ENCODE measurements at regions not wholly inside any gene's neighbourhood (a gene's known extent, or its start where the extent isn't known, plus 50 kb on each side); places are given as distances from the start of the nearest gene placed in this dataset.

DNA sequence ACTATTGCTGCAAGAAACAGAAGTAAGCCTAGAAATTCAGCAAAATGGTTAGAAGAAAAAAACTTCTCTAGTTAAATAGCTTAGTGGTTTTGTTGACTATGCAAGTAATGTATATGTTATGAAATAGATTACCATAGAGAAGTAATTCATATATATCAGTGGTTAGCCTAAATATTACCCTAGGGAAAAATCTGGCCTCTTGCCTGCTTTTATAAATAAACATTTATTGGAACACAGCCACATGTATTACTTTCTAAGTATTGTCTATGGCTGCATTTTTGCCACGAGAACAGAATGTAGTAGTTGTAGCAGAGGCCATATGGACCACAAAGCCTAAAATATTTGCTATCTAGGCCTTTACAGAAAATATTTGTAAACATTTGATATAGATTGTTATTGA, 1471.7 kb upstream of the PRR20A start:
- no TSS peak for BruUV-seq (replicated peaks)
- no peak for ATAC-seq
- TF ChIP-seq EZH2 (IDR thresholded peaks at IDR 0.05; ENCODE audit: low read length, unreplicated experiment) (no peak), CTCF (conservative IDR thresholded peaks at IDR 0.05; ENCODE audit: low read depth, low read length) (no peak), EZH2phosphoT487 (IDR thresholded peaks at IDR 0.05; ENCODE audit: borderline replicate concordance, low read length) (no peak)
- no peaks in the 10 kb centered on the region for H3K36me3 ChIP-seq (ENCODE audit: low read depth, low read length)
- no peaks in the 10 kb centered on the region for H3K4me1 ChIP-seq (ENCODE audit: insufficient read depth, low read length)
- intact Hi-C loops (cut with micrococcal nuclease), result no loop called here
- no peaks in the 10 kb centered on the region for H3K79me2 ChIP-seq (ENCODE audit: low read length)
- H3K9me3 ChIP-seq (ENCODE audit: low read length), result no peaks in the 10 kb centered on the region
- H3K27ac ChIP-seq (ENCODE audit: low read length), result no peak overlapping the region
- no peaks in the 10 kb centered on the region for H3K27me3 ChIP-seq (ENCODE audit: low read length)
- H3F3A ChIP-seq (ENCODE audit: low read length, unreplicated experiment), result no peaks in the 10 kb centered on the region
- no peaks in the 10 kb centered on the region for H3K9me2 ChIP-seq (replicated peaks; ENCODE audit: low read length)
- H4K20me1 ChIP-seq (ENCODE audit: low read length), result no peaks in the 10 kb centered on the region
- H2AFZ ChIP-seq (ENCODE audit: low read length), result no peak overlapping the region
- ChIA-PET CTCF (no interaction called here), POLR2A (ENCODE audit: unreplicated experiment) (no interaction called here)
- H3K9ac ChIP-seq (ENCODE audit: low read length), result no peak overlapping the region
- H3K4me3 ChIP-seq (ENCODE audit: low read length), result no peak overlapping the region
- DNase-seq, result no peak
- no peak overlapping the region for H3K4me2 ChIP-seq (ENCODE audit: low read length)

- H3K9me2 ChIP-seq (replicated peaks; ENCODE audit: low read length), result no peaks in the 10 kb centered on the region
- H3K27ac ChIP-seq (ENCODE audit: low read length), result no peak overlapping the region
- H3K4me3 ChIP-seq (ENCODE audit: low read length), result no peak overlapping the region
- no peak overlapping the region for H2AFZ ChIP-seq (ENCODE audit: low read length)
- TF ChIP-seq CTCF (conservative IDR thresholded peaks at IDR 0.05; ENCODE audit: low read depth, low read length) (no peak), EZH2phosphoT487 (IDR thresholded peaks at IDR 0.05; ENCODE audit: borderline replicate concordance, low read length) (no peak), EZH2 (IDR thresholded peaks at IDR 0.05; ENCODE audit: low read length, unreplicated experiment) (no peak)
- no peaks in the 10 kb centered on the region for H3K36me3 ChIP-seq (ENCODE audit: low read depth, low read length)
- intact Hi-C loops (cut with micrococcal nuclease), result no loop called here
- DNase-seq, result no peak
- ChIA-PET CTCF (no interaction called here), POLR2A (ENCODE audit: unreplicated experiment) (no interaction called here)
- no peak for ATAC-seq
- no peaks in the 10 kb centered on the region for H3K4me1 ChIP-seq (ENCODE audit: insufficient read depth, low read length)
- no TSS peak for BruUV-seq (replicated peaks)
- H3K9ac ChIP-seq (ENCODE audit: low read length), result no peak overlapping the region
- H3K79me2 ChIP-seq (ENCODE audit: low read length), result no peaks in the 10 kb centered on the region
- H3K9me3 ChIP-seq (ENCODE audit: low read length), result no peaks in the 10 kb centered on the region
- H4K20me1 ChIP-seq (ENCODE audit: low read length), result no peaks in the 10 kb centered on the region
- H3F3A ChIP-seq (ENCODE audit: low read length, unreplicated experiment), result no peaks in the 10 kb centered on the region
- no peaks in the 10 kb centered on the region for H3K27me3 ChIP-seq (ENCODE audit: low read length)
- no peak overlapping the region for H3K4me2 ChIP-seq (ENCODE audit: low read length)
Observed at GRCh38 chr13:55673910-55674309, 1466.8 kb upstream of the PRR20A start.

DNA sequence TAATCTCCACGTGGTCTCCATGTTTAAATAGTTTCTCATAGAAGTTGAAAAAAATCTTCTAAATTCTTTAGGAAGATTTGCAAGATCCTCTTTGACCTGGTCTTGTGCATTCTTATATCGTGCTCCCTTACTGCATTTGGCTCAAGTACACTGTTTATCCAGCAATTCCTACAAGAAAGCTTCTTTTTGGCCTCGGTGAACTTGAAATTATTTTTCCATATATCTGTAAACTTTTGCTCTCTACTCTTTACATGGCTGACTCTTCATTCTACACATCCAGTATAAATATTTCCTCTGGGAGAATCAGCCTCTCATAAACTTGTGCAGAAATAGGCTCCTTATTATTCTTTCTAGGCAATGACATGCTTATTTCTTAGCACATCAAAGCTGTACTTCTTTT, 1457.9 kb upstream of the PRR20A start:
- H3F3A ChIP-seq (ENCODE audit: low read length, unreplicated experiment), result no peaks in the 10 kb centered on the region
- no peaks in the 10 kb centered on the region for H3K9me2 ChIP-seq (replicated peaks; ENCODE audit: low read length)
- POLR2A ChIA-PET (ENCODE audit: unreplicated experiment), result no interaction called here
- intact Hi-C loops (cut with micrococcal nuclease), result no loop called here
- H2AFZ ChIP-seq (ENCODE audit: low read length), result no peak overlapping the region
- no peak for DNase-seq
- H3K79me2 ChIP-seq (ENCODE audit: low read length), result no peaks in the 10 kb centered on the region
- no peak for ATAC-seq
- no peaks in the 10 kb centered on the region for H3K9me3 ChIP-seq (ENCODE audit: low read length)
- no peak overlapping the region for H3K27ac ChIP-seq (ENCODE audit: low read length)
- no peaks in the 10 kb centered on the region for H3K4me1 ChIP-seq (ENCODE audit: insufficient read depth, low read length)
- H3K27me3 ChIP-seq (ENCODE audit: low read length), result no peaks in the 10 kb centered on the region
- no peaks in the 10 kb centered on the region for H4K20me1 ChIP-seq (ENCODE audit: low read length)
- no peak overlapping the region for H3K4me3 ChIP-seq (ENCODE audit: low read length)
- CTCF ChIA-PET, result no interaction called here
- no peak overlapping the region for H3K9ac ChIP-seq (ENCODE audit: low read length)
- no peak overlapping the region for H3K4me2 ChIP-seq (ENCODE audit: low read length)
- BruUV-seq (replicated peaks), result no TSS peak
- TF ChIP-seq EZH2 (IDR thresholded peaks at IDR 0.05; ENCODE audit: low read length, unreplicated experiment) (no peak), EZH2phosphoT487 (IDR thresholded peaks at IDR 0.05; ENCODE audit: borderline replicate concordance, low read length) (no peak), CTCF (conservative IDR thresholded peaks at IDR 0.05; ENCODE audit: low read depth, low read length) (no peak)
- H3K36me3 ChIP-seq (ENCODE audit: low read depth, low read length), result no peaks in the 10 kb centered on the region

Data from PC-3 (cell line).